ENCODE measurements at regions not wholly inside any gene's neighbourhood (a gene's known extent, or its start where the extent isn't known, plus 50 kb on each side); places are given as distances from the start of the nearest gene placed in this dataset.

DNA sequence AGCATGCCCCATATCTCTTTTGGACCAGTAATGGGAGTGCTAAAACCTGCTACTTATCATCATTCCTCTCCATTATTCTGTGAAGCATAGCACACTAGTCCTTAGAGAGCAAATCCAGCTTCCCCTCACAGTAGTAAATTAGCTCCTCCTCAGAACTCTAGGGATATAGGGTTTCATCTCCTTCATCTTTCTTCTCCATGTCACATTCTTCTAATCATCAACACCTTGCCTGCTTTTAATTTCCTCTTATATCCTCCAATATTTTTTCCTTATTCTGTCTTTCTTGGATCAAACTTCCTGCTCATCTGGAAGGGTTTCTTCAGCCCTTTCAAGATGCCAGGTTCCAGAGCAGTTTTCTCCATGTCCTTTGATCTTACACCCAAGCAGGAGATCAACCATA is 321.4 kb upstream of the ACVR2A start:
- TF ChIP-seq, protein P1, sequence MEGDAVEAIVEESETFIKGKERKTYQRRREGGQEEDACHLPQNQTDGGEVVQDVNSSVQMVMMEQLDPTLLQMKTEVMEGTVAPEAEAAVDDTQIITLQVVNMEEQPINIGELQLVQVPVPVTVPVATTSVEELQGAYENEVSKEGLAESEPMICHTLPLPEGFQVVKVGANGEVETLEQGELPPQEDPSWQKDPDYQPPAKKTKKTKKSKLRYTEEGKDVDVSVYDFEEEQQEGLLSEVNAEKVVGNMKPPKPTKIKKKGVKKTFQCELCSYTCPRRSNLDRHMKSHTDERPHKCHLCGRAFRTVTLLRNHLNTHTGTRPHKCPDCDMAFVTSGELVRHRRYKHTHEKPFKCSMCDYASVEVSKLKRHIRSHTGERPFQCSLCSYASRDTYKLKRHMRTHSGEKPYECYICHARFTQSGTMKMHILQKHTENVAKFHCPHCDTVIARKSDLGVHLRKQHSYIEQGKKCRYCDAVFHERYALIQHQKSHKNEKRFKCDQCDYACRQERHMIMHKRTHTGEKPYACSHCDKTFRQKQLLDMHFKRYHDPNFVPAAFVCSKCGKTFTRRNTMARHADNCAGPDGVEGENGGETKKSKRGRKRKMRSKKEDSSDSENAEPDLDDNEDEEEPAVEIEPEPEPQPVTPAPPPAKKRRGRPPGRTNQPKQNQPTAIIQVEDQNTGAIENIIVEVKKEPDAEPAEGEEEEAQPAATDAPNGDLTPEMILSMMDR (IDR thresholded peaks at IDR 0.05): no peak
- no peak for TF ChIP-seq POLR2A (IDR thresholded peaks at IDR 0.05)

Measured in uterus (tissue), 2 donors.